Sciatic nerve (tissue), 2 donors: ENCODE measurements at regions not wholly inside any gene's neighbourhood (a gene's known extent, or its start where the extent isn't known, plus 50 kb on each side); places are given as distances from the start of the nearest gene placed in this dataset.
A peak's percentile ranks its signal among the peaks of the same experiment; 100 is the strongest.
"Not testable (repeated sequence)": the region's sequence is repeated elsewhere in the genome, so short reads cannot be mapped to it uniquely, and the experiment has no call there.

Source experiments
- ATAC-seq: fragments of 200-7000 bp; cut with Tn5 transposase; one replicate; pipeline ENCODE4 v1.9.1; 2020; ENCODE audit warnings: mild to moderate bottlenecking, moderate library complexity
- DNase-seq: peaks from one replicate; pipeline ENCODE4 v3.0.0-alpha.2; 2020; ENCODE audit warnings: low spot score
- intact Hi-C: fragments of 100-400 bp; cut with DNase I; formaldehyde crosslinking; loops from one replicate; pipeline ENCODE4 v1.14.2; 2022
- donor health status: DM: no; HTN: no; CAD: no.
- donor health status: DM: no; HTN: no; CAD: no.

- intact Hi-C loops, result no loop called here
- ATAC-seq, result no peak
- no peak for DNase-seq
Observed at GRCh38 chr6:120854583-120854982, 479.7 kb downstream of the TBC1D32 start.

- intact Hi-C loops, result no loop called here
- DNase-seq (no peak), ATAC-seq (no peak)
Observed at GRCh38 chr6:120853489-120853888, 480.8 kb downstream of the TBC1D32 start.

GRCh38 chr6:120852293-120852849 lies 481.9 kb downstream of the TBC1D32 start:
- no peak for DNase-seq
- ATAC-seq, result no peak
- intact Hi-C loops, result no loop called here

- no peak for ATAC-seq
- DNase-seq, result no peak
- intact Hi-C loops, result no loop called here
Observed at GRCh38 chr6:120826253-120826652, 508.0 kb downstream of the TBC1D32 start.

GRCh38 chr6:120816794-120817193 lies 517.5 kb downstream of the TBC1D32 start:
- intact Hi-C loops, result no loop called here
- no peak for ATAC-seq
- no peak for DNase-seq

- intact Hi-C loops, result no loop called here
- DNase-seq (no peak), ATAC-seq (no peak)
Observed at GRCh38 chr6:120805276-120805675, 529.0 kb downstream of the TBC1D32 start.

- no peak for DNase-seq
- ATAC-seq, result no peak
- intact Hi-C loops, result no loop called here
Observed at GRCh38 chr6:120804612-120805011, 529.7 kb downstream of the TBC1D32 start.

- DNase-seq, result no peak
- intact Hi-C loops, result no loop called here
- no peak for ATAC-seq
Observed at GRCh38 chr6:120786682-120787081, 547.6 kb downstream of the TBC1D32 start.

- no peak for ATAC-seq
- intact Hi-C loops, result no loop called here
- DNase-seq, result no peak
Observed at GRCh38 chr6:120786256-120786655, 548.0 kb downstream of the TBC1D32 start.

GRCh38 chr6:120785459-120786086 lies 548.7 kb downstream of the TBC1D32 start:
- ATAC-seq (peak; percentile 22), DNase-seq (no peak)
- intact Hi-C loops, result no loop called here

- ATAC-seq, result no peak
- DNase-seq, result no peak
- intact Hi-C loops, result no loop called here
Observed at GRCh38 chr6:120779441-120779840, 554.8 kb downstream of the TBC1D32 start.

GRCh38 chr6:120775698-120776097 lies 558.6 kb downstream of the TBC1D32 start:
- no peak for DNase-seq
- ATAC-seq, result no peak
- intact Hi-C loops, result no loop called here

- ATAC-seq, result no peak
- intact Hi-C loops, result no loop called here
- no peak for DNase-seq
Observed at GRCh38 chr6:120774275-120774674, 560.0 kb downstream of the TBC1D32 start.

- intact Hi-C loops, result no loop called here
- ATAC-seq (no peak), DNase-seq (no peak)
Observed at GRCh38 chr6:120771019-120771418, 563.3 kb downstream of the TBC1D32 start.

GRCh38 chr6:120764312-120764711 lies 570.0 kb downstream of the TBC1D32 start:
- no peak for DNase-seq
- intact Hi-C loops, result no loop called here
- no peak for ATAC-seq

GRCh38 chr6:120759570-120759969 lies 574.7 kb downstream of the TBC1D32 start:
- DNase-seq (no peak), ATAC-seq (no peak)
- intact Hi-C loops, result no loop called here

GRCh38 chr6:120748574-120748973 lies 585.7 kb downstream of the TBC1D32 start:
- intact Hi-C loops, ATAC-seq, DNase-seq: not testable (repeated sequence)

GRCh38 chr6:120736740-120737139 lies 597.5 kb downstream of the TBC1D32 start:
- intact Hi-C loops, result no loop called here
- DNase-seq (no peak), ATAC-seq (no peak)

- ATAC-seq, result no peak
- intact Hi-C loops, result no loop called here
- DNase-seq, result no peak
Observed at GRCh38 chr6:120735641-120736040, 598.6 kb downstream of the TBC1D32 start.

GRCh38 chr6:120711255-120711654 lies 623.0 kb downstream of the TBC1D32 start:
- no peak for ATAC-seq
- intact Hi-C loops, result no loop called here
- DNase-seq, result no peak

- intact Hi-C loops, result no loop called here
- DNase-seq (no peak), ATAC-seq (no peak)
Observed at GRCh38 chr6:120700001-120700400, 634.3 kb downstream of the TBC1D32 start.
